MCF 10A (cell line): ENCODE measurements at regions not wholly inside any gene's neighbourhood (a gene's known extent, or its start where the extent isn't known, plus 50 kb on each side); places are given as distances from the start of the nearest gene placed in this dataset.

ENCODE experiments used
- BruUV-seq: library from RNA; stranded (reverse); fragments of 400-500 nt; replicated peaks from 2 replicates; lab custom pipeline; 2021; lab: Mats Ljungman, UMichigan
- CTCF ChIA-PET: fragments of 300-600 bp; sonication (Branson Sonifier 250); formaldehyde crosslinking; extraction: SDS; loops from one replicate; lab custom pipeline; 2021; ENCODE audit warnings: antibody characterized with exemption, inconsistent platforms; lab: Yijun Ruan, JAX
- POLR2A ChIA-PET: fragments of 300-600, 350-650 bp; sonication (Branson Sonifier 250); formaldehyde crosslinking; extraction: SDS; loops from one replicate; lab custom pipeline; 2020; ENCODE audit warnings: antibody characterized with exemption, inconsistent platforms; lab: Yijun Ruan, JAX
- DNase-seq: peaks from one replicate; pipeline ENCODE4 v3.0.0-alpha.2; 2018; ENCODE audit not compliant: unreplicated experiment
- H3K27ac Mint-ChIP-seq: one replicate; pipeline ENCODE4 v1.8.0; 2022; ENCODE audit warnings: mild to moderate bottlenecking, low read depth, mixed read lengths; ENCODE audit not compliant: unreplicated experiment
- H3K27me3 Mint-ChIP-seq: one replicate; pipeline ENCODE4 v1.8.0; 2022; ENCODE audit warnings: mixed read lengths; ENCODE audit not compliant: insufficient read depth, unreplicated experiment
- H3K36me3 Mint-ChIP-seq: one replicate; pipeline ENCODE4 v1.8.0; 2022; ENCODE audit warnings: mild to moderate bottlenecking, moderate library complexity, mixed read lengths; ENCODE audit not compliant: insufficient read depth, unreplicated experiment
- H3K4me1 Mint-ChIP-seq: one replicate; pipeline ENCODE4 v1.8.0; 2022; ENCODE audit warnings: mixed read lengths; ENCODE audit not compliant: insufficient read depth, unreplicated experiment
- H3K4me3 Mint-ChIP-seq: one replicate; pipeline ENCODE4 v1.8.0; 2022; ENCODE audit warnings: mild to moderate bottlenecking, moderate library complexity, mixed read lengths; ENCODE audit not compliant: unreplicated experiment
- H3K9me3 Mint-ChIP-seq: one replicate; pipeline ENCODE4 v1.8.0; 2022; ENCODE audit warnings: mixed read lengths; ENCODE audit not compliant: unreplicated experiment
- intact Hi-C: fragments of 100-400 bp; cut with micrococcal nuclease; formaldehyde crosslinking; loops from 2 replicates; pipeline ENCODE4 v1.14.1; 2022
- TF ChIP-seq, protein P1 (sequence below): fragments of 200-600 bp; IDR thresholded peaks from one replicate; pipeline ENCODE4 v1.8.0; 2022; ENCODE audit warnings: antibody characterized with exemption, mild to moderate bottlenecking; ENCODE audit not compliant: unreplicated experiment

- CTCF ChIA-PET, result interaction anchor here (2.1 kb wide), 1 partner anchor 67 kb away, joined by 6 read pairs; no protein-coding TSS in a partner anchor
Observed at GRCh38 chr13:40126306-40127085, 471.0 kb downstream of the COG6 start.

DNA sequence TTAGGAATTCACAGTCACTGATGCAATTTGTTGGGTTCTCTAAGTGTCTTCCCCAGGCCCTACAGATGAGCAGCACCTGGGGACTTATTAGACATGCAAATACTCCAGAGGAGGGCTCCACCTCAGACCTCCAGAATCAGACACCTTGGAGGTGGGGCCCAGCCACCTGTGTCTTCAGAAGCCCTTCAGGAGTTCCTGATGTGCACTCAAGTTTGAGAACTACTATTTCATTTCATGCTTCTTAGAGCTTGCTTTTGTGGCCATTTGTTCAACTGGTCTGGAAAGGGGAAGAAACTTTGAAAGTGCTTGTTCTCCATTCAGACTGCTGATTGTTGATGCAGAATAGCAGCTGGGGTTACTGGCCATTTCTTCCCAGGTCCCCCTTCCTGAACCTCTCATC lies 472.0 kb downstream of the COG6 start:
- H3K27me3 Mint-ChIP-seq, result no peaks in the 10 kb centered on the region
- no peak overlapping the region for H3K4me3 Mint-ChIP-seq
- DNase-seq, result no peak
- intact Hi-C loops, result no loop called here
- peaks cover 7% of the 10 kb centered on the region for H3K9me3 Mint-ChIP-seq
- no peaks in the 10 kb centered on the region for H3K36me3 Mint-ChIP-seq
- H3K4me1 Mint-ChIP-seq, result peaks cover 20% of the 10 kb centered on the region
- no peak overlapping the region for H3K27ac Mint-ChIP-seq
- CTCF ChIA-PET, result interaction anchor here (1.0 to 2.1 kb wide), 2 partner anchors 68 to 112 kb away, joined by 3 to 6 read pairs; no protein-coding TSS in a partner anchor
- POLR2A ChIA-PET, result interaction anchor here (0.6 to 0.7 kb wide), 2 partner anchors 97 to 536 kb away, joined by 3 to 4 read pairs; no protein-coding TSS in a partner anchor
- no TSS peak for BruUV-seq
- TF ChIP-seq, protein P1, sequence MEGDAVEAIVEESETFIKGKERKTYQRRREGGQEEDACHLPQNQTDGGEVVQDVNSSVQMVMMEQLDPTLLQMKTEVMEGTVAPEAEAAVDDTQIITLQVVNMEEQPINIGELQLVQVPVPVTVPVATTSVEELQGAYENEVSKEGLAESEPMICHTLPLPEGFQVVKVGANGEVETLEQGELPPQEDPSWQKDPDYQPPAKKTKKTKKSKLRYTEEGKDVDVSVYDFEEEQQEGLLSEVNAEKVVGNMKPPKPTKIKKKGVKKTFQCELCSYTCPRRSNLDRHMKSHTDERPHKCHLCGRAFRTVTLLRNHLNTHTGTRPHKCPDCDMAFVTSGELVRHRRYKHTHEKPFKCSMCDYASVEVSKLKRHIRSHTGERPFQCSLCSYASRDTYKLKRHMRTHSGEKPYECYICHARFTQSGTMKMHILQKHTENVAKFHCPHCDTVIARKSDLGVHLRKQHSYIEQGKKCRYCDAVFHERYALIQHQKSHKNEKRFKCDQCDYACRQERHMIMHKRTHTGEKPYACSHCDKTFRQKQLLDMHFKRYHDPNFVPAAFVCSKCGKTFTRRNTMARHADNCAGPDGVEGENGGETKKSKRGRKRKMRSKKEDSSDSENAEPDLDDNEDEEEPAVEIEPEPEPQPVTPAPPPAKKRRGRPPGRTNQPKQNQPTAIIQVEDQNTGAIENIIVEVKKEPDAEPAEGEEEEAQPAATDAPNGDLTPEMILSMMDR, result no peak

More at GRCh38 chr13:40126306-40127085, 471.0 kb downstream of the COG6 start:
- POLR2A ChIA-PET, result interaction anchor here (0.7 kb wide), 1 partner anchor 48 kb away, joined by 3 read pairs; no protein-coding TSS in a partner anchor
- H3K4me3 Mint-ChIP-seq, result no peak overlapping the region
- BruUV-seq, result no TSS peak
- H3K9me3 Mint-ChIP-seq, result peaks cover 7% of the 10 kb centered on the region
- no peaks in the 10 kb centered on the region for H3K27me3 Mint-ChIP-seq
- no peak overlapping the region for H3K27ac Mint-ChIP-seq
- no peaks in the 10 kb centered on the region for H3K36me3 Mint-ChIP-seq
- no peak for DNase-seq
- TF ChIP-seq, protein P1, result no peak
- peaks cover 26% of the 10 kb centered on the region for H3K4me1 Mint-ChIP-seq
- intact Hi-C loops, result no loop called here

DNA sequence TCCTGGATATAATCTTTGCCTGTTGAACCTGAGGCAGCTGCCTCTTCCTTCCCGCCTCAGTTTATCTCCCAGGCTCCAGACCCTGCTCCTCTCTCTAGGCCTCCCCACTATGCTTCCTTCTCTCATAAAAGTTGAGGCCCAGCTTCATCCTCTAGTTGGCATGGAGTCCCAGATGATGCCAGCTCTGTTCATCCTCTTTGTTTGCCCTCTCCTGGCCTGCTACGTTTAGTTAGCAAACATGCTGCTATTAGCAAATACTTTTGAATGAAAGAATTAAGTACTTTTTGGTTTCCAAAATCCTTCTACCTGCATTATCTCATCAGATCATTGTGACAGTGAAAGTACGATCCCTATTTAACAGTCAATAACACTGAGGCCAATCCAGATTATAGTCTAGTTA lies 472.5 kb downstream of the COG6 start:
- no TSS peak for BruUV-seq
- intact Hi-C loops, result no loop called here
- H3K36me3 Mint-ChIP-seq, result no peaks in the 10 kb centered on the region
- peaks cover 7% of the 10 kb centered on the region for H3K9me3 Mint-ChIP-seq
- no peak overlapping the region for H3K4me3 Mint-ChIP-seq
- ChIA-PET CTCF (interaction anchor here (1.0 to 2.1 kb wide), 2 partner anchors 68 to 112 kb away, joined by 3 to 6 read pairs; no protein-coding TSS in a partner anchor), POLR2A (interaction anchor here (0.6 to 0.7 kb wide), 2 partner anchors 22 to 535 kb away, joined by 3 read pairs; no protein-coding TSS in a partner anchor)
- DNase-seq, result no peak
- TF ChIP-seq, protein P1, result no peak
- no peaks in the 10 kb centered on the region for H3K27me3 Mint-ChIP-seq
- H3K4me1 Mint-ChIP-seq, result peaks cover 20% of the 10 kb centered on the region
- no peak overlapping the region for H3K27ac Mint-ChIP-seq

DNA sequence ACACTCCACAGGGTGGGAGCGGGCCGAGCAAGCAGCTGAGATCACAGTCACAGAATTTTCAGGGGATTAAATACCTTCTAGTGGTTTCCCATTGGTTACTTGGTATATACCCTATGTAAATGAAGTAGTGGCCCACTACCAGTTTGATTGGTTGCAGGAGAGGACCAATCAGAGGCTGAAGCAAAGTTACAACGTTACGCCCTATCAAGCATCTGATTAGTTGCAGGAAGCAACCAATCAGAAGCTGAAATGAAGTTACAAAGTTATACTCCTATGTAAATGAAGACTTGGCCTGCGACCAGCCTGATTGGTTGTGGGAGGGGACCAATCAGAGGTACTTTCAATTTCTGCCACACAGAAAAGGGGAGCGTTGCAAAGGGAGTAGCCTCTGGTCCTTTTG lies 474.0 kb downstream of the COG6 start:
- H3K27ac Mint-ChIP-seq, result no peak overlapping the region
- H3K4me1 Mint-ChIP-seq, result peaks cover 33% of the 10 kb centered on the region
- H3K27me3 Mint-ChIP-seq, result no peaks in the 10 kb centered on the region
- no peak for DNase-seq
- ChIA-PET POLR2A (interaction anchor here (0.5 to 3.4 kb wide), 10 partner anchors 8 to 182 kb away, joined by 3 to 26 read pairs (median 4); no protein-coding TSS in a partner anchor), CTCF (interaction anchor here (0.6 to 1.2 kb wide), 4 partner anchors 14 to 77 kb away, joined by 3 to 4 read pairs (median 3); no protein-coding TSS in a partner anchor)
- no peaks in the 10 kb centered on the region for H3K36me3 Mint-ChIP-seq
- no TSS peak for BruUV-seq
- intact Hi-C loops, result no loop called here
- peaks cover 7% of the 10 kb centered on the region for H3K9me3 Mint-ChIP-seq
- no peak overlapping the region for H3K4me3 Mint-ChIP-seq
- TF ChIP-seq, protein P1, result no peak
